NCI-H1694 (cell line): ENCODE measurements at regions not wholly inside any gene's neighbourhood (a gene's known extent, or its start where the extent isn't known, plus 50 kb on each side); places are given as distances from the start of the nearest gene placed in this dataset.
"Not testable (repeated sequence)": the region's sequence is repeated elsewhere in the genome, so short reads cannot be mapped to it uniquely, and the experiment has no call there.

Experiments
- DNase-seq: peaks from one replicate; lab custom pipeline; 2025; lab: John Stamatoyannopoulos, UW

DNA sequence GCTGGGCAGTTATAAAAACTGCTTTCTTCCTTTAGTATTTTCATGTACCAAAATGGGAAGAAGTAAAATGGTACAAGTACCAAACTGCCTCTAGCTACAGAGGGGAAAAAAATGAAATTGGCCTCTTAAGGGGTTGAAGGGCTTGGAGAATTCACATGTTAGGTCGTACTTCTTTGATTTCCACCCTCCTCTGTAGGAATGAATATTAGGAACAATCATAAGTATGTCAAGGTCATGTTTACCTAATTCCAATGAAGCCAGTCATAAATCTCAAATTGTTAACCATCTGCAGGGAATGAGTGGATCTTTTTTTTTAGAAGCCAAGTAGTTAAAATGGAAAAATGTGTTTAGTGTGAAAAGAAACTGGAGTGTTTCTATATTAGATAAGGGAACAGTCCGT is 772.6 kb downstream of the PRIM2 start:
- DNase-seq = not testable (repeated sequence)

DNA sequence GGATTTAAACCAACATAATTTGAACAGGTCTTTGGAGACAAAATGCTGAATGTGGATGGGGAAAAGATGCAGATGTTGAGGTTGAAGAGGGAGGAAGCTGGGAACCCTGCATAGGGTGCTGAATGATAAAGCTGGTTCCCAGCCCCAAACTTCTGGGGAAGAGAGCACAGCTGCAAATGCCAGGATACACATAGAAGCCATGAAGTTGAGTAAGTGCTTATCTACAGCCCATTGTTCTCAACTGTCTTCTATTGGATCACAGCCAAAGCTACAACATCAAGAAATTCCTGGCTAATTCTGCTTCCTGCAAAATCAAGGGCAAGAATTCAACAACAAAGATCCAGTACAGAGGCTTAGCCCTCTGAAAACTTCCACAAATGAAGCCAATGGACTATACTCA is 779.8 kb downstream of the PRIM2 start:
- not testable (repeated sequence) for DNase-seq

DNA sequence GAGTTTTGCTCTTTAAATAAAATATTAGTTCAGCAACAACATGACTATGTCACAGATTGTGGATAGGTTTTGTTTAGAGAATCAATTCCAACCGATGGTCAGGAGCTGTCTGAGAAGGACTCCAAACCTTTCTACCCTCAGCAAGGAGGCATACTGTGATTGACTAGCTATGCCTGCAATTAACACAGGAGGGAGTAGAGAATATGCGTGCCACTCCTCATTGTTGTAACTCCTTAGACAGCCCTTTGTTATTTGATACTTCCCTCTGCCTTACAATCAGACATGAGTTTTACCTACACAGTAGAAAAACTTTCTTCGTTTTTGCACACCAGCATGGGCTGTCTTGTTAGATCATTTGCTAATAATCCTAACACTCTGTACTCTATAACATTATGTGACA is 796.5 kb downstream of the PRIM2 start:
- DNase-seq = no peak

DNA sequence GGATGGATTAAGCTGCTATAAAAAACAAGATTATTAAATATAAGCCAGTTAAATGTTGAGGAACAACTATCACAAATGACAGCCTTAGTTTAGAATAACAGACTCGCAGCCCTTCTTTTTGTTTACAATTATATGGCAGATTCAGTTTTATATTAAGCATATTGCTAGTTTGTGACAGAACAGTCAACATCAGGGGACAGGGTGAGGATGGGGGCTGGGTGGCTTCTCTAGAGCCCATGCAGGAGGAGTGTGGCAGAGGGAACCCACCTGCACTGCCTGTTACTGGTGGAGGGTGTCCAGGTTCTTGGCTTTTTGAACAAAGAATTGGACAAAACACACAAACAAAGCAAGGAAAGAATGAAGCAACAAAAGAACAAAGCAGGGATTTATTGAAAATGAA is 799.7 kb downstream of the PRIM2 start:
- DNase-seq = not testable (repeated sequence)

DNA sequence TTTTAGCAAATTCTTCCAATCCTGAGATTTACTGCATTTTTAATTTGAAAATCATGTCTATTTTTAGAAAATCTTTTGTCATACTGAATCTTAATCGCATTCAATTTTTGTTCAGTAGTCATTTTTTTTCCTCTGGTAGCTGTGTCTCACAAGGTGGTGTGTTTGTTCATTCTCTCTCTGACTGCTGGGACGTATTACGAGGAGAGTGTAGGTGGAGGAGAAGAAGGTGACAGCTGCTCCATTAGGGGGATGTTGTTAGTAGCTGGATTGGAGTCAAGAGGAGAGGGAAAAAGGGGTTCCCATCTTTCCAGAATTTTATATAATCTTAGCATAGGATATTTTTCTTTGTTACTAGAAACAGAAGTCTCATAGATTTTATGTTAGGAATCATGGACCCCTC is 804.2 kb downstream of the PRIM2 start:
- DNase-seq = not testable (repeated sequence)

DNA sequence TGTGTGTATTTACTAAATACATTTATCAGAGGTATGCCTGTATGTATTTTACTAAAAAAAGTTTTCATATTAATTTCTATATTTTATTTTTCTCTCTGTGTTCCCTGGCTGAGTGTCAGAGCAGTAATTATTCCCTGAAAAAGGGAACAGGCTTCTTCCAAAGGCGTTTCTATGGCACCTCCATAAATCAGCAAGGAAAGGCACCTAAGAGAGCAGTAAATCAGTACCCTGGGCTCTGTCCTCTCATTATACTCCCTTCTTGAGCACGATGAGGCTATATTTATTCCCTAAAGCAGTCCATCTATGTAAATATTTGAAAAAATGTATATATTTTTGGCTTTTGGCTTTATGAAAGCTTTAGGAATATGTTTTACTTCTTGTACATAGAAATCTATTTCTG is 806.3 kb downstream of the PRIM2 start:
- not testable (repeated sequence) for DNase-seq

DNA sequence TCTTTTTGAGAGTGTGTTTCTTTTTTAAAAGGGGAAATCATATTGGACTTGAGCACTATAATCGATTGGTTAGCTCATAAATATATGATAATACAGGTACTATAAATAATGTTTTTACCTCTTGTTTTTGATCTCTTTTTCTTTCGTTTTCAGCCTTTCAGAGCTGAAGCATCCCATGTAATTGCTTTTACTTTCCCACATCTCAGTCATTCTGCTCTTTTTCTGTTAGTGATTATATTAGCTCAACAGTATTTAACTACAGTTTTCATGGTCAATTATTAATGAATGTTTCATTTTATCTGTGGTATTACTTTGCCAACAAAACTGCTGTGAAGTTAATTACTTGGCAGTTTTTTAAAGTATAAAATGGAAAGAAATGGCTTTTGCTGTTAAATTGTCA is 811.1 kb downstream of the PRIM2 start:
- not testable (repeated sequence) for DNase-seq

DNA sequence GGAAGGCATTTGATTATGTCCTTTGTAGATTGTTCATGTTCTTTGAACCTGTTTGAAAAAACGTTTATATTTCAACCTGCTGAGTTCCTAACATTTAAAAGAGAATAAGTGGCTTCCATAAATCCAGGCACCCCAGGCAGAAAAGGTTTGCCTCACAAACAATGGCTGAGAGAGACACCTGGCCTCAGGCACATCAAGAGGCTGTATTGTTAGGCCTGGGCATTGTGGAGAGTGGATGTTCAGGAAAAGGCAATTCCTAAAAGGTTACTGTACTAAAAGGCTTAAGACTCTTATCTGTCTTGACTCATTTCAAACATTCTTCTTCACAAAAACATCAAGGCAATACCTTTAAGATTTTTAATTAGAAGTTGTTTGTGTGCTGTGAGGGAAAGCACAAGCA is 811.7 kb downstream of the PRIM2 start:
- DNase-seq = not testable (repeated sequence)

DNA sequence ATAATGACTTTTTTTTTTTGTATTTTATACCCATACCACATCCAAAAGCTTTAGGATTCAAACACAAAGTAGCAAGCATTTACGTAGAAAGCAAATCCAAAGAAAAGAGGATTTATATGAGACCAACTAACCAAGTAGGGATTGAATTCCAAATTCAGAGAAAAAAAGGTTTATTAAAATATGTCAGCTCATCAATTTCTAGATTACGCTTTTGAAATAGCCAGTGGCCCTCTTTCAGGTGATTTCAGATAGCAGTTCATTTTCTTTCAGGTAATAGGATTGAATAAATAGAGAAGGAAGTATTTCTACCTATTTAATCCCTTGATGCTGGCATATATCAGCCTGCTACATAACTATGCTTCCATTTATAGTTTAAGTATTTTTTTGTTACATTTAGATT is 822.3 kb downstream of the PRIM2 start:
- DNase-seq = not testable (repeated sequence)

DNA sequence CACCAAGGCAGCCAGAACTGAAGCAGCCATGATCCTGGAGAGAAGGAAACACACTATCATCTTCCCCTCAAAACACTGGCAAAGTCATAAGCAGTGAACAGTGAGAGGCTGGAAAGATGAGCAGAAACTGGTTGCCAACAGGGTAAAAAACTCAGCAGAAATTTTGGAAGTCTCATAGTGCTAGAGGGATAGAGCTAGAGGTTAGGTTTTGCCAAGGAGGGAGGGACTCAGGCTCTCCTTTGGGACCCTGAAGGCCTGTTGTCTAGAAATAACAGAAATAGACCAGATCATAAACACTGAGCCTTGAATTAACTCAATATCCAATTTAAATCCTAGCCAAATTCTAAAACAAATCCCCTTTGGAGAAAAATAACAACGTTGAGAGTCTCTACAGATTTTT is 853.6 kb downstream of the PRIM2 start:
- not testable (repeated sequence) for DNase-seq

DNA sequence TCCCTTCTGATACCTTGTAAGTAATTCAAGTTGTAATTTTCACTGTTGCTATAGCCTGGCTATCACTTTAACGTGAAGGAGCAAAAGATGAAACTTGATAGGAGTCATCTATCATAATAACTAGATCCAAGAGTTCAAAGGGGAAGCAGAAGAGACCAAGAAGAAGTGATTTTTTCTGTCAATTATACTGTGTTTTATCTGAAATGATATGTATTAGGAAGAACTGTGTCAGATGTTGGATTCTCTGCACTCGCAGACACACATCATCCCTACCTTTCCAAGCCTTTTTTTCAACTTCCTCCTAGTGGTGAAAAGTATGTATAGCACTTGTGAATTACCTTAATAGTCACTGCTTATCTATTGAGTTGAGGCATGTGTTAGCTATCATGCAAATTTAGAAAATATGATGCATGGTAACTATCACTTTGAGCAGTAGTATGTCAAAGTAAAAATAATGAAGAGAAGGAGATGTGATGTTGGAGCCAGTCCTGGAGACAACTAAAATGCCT is 864.2 kb downstream of the PRIM2 start:
- DNase-seq = not testable (repeated sequence)

DNA sequence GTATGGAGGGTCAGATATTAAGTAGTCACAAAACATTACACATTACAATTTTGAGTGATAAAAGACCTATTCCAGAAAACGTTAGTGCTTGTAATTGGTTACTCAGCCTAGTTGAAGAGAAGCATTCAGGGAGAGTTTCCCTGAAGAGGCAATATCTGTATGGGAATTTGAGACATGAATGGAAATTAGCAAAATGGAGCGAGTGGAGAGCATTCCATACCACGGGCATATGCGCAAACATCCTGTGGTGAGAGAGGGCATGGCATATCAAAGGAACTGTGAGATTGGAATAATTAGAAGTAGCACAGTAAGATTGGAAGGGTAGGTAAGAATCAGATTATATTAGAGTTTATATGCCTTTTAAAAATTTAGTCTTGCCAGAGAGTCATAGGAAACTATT is 867.9 kb downstream of the PRIM2 start:
- not testable (repeated sequence) for DNase-seq

DNA sequence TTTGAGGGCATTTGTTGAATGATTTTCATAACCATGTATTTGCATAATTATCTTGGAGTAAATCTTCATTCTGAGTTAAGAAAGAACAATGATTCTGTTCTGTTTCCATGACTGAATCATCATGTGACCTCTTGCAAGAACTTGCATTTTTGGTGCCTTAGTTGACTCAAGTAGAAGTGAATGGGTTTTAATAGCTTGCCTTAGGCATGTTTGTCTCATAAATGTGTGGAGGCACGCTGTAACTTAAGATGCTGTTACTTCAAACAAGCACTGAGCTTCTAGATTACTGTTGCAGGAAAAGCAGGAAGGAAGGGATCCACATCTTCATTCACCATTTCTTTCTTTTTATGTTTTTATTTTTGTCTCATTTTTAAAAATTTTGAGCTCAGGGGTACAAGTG is 875.8 kb downstream of the PRIM2 start:
- not testable (repeated sequence) for DNase-seq

DNA sequence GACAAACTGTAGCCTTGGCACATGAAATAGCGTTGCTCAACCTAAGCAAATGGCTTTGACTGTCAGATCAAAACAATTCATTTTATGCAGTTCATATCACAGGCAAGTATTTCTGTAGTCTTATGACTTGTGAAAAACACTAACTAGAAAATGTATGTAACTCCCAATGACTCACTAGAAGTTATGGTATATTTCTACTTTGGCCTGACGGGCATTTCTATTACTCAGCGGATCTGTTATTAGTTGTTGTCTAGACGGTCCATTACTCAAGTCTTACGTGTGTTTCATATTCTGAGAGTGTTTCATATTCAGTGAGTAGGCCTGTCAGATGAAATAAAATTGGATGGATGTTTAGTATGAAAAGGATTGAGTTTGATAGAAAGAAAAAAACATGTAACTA is 880.9 kb downstream of the PRIM2 start:
- no peak for DNase-seq

DNA sequence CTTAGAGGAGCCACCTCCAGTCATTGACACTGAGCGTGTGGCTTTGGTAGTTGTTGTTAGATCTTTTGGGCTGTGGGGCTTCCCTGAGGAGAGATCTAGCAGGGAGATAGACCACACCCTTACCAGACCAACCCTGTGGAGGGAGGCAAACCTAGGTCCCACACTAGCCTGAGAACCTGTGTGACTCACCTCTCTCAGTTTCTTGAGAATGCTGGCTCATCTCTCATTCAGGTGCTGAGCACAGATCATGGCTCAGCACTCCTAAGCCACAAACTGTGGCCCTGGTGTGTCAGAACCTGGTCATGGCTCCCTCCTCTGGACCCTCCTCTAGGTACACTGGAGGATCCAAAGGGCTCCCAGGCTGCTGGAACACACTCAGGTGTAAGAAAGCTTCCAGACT is 919.7 kb downstream of the PRIM2 start:
- not testable (repeated sequence) for DNase-seq

DNA sequence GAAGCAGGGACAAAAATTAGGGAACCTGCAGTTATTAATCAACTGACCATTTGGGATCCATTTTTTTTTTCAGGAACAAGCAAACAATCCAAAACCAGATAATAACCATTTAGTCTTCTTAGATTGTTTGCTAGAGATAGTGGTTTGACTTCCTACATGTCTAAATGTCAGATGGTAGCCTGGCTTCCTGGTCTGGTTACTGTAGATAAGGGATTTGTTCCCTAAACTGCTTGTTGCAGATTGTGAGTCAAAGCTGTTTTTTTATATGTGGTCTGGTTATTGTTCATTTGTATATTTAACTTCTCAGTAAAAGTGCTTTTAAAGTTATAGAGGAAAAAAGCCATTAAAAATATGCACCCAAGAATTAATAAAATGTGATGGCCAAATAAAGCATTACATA is 921.0 kb downstream of the PRIM2 start:
- DNase-seq = not testable (repeated sequence)

DNA sequence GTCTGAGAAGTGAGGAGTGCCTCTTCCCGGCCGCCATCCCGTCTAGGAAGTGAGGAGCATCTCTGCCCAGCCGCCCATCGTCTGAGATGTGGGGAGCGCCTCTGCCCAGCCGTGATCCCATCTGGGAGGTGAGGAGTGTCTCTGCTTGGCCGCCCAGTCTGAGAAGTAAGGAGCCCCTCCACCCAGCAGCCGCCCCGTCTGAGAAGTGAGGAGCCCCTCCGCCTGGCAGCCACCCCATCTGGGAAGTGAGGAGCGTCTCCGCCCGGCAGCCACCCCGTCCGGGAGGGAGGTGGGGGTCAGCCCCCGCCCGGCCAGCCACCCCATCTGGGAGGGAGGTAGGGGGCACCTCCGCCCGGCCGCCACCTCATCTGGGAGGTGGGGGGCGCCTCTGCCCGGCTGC is 940.2 kb downstream of the PRIM2 start:
- not testable (repeated sequence) for DNase-seq

DNA sequence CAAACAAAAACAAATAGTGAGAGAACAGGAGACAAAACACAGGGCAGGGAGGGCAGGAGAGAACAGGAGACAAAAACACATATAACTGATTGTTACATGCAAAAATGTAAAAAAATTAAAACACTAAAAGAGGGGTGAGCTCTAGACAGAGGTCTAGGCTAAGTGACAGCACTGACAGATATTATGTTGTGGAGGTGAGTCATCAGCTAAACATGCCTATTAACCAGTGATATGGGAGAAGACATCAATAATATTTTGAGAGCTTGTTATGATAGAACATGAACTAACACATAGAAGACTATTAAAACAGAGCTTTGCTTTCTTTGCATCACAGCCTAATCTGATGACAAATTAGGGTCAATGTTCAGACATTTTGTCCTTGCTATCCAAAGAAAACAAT is 972.7 kb downstream of the PRIM2 start:
- DNase-seq = no peak

DNA sequence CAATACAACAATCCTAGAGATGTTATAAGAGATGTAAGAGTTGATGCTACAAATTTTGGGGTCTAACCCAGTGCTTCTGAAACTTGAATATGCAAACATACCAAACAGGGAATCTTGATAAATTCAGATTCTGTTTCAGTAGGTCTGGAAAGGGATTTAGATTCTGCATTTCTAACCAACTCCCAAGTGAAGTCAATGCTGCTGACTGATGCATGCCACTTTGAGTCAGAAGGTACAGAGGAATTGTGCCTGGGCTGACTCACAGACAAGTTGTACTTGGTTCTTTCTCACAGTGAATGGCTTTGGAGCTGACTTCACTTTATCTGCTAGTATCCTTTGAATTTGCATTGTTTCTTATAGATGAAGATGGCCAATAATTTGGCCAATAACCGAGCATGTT is 973.9 kb downstream of the PRIM2 start:
- not testable (repeated sequence) for DNase-seq

DNA sequence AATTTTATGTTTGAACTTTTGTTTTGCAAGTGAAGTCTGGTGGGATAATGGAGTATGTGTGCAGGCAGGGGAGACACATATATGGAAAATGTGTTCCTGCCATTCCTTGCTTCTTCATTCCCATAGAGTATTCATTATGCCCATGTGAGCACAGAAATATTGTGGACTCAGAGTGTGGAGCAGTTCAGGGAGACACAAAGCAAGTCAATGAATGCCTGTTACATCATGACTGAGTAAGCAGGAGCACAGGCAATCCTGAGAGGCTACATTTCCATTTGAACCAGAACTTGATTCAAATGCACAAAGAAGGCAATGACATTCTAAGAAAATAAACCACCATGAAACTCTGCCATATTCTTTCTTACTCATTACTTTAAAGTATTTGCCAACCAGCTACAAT is 990.5 kb downstream of the PRIM2 start:
- not testable (repeated sequence) for DNase-seq

DNA sequence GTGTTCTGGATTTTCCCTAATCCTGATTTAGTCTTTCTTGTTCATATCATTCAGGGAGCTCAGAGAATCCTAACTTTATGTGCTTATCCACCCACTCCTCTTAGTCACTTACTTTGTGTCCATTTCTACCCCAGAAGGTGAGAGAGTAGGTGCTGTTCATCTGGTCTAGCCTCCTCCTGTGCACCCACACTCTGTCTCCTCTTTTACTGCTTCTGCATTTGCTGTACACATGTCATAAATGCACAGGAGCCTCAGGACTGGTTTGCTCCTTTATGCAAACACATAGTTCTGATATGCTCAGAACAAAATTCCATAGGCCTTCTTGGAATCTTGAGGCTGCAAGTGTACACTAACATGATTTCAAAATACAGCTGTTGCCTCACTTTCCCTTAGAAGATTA is 1014.7 kb downstream of the PRIM2 start:
- not testable (repeated sequence) for DNase-seq

DNA sequence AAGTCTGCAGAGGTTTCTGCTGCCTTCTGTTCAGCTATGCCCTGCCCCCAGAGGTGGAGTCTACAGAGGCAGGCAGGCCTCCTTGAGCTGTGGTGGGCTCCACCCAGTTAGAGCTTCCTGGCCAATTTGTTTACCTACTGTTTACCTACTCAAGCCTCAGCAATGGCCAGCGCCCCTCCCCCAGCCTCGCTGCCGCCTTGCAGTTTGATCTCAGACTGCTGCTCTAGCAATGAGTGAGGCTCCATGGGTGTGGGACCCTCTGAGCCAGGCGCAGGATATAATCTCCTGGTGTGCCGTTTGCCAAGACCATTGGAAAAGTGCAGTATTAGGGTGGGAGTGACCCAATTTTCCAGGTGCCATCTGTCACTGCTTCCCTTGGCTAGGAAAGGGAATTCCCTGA is 1024.9 kb downstream of the PRIM2 start:
- DNase-seq = not testable (repeated sequence)

DNA sequence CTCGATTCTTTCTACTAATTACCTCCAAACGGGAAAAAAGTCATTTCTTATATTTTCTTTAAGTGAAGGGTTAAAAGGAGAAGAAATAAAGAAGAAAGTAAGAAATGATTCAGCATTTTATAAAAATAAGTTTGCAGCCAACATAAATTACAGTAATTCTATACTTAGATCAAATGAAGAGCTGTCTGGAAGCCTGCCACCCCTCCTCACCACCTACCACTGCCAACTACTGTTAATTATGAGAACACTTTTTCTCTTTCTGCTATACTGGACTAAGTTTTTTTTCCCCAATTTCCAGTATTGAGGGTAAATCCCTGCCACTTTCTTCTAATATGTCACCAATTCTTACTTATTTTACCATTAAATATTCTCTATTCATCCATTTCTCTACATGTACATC is 1030.1 kb downstream of the PRIM2 start:
- not testable (repeated sequence) for DNase-seq

DNA sequence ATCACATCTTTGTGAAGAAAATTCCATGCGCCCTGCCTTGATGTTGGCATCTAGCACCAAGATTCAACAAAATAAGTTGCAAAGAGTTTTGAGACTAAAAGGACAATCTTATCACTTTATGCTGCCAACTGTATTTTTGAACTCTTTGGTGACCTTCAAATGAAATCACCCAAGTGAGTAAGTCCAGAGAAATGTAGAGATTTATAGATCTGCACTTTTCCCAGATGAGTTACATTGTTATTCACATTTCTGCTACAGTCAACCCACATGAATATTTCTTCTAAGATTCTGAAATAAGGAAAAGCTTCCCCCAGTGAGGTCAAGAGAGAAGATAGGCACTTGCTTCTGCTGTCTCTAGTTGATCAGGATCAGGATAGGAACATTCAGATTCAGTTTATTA is 1034.2 kb downstream of the PRIM2 start:
- not testable (repeated sequence) for DNase-seq

DNA sequence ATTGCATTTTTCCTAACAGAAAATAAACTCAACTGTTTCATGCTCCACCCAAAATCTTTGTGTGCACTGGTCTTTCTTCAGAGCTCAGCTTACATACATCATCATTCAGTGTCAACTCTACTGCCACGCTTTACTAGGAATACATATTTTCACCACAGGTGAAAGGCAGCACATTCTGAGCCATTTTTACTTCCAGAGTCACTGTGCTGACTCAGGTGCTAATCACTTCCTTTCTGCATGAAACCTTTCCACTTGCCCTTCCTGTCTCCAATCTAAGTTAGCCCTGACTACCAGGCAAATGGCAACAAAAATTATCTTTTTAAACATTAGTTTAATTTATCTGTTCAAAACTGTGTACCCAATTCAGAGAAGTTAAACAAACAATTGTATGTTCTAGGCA is 1041.0 kb downstream of the PRIM2 start:
- not testable (repeated sequence) for DNase-seq
